ENCODE measurements at regions not wholly inside any gene's neighbourhood (a gene's known extent, or its start where the extent isn't known, plus 50 kb on each side); places are given as distances from the start of the nearest gene placed in this dataset.

GRCh38 chr11:57940044-57940756, 83.5 kb upstream of the OR9Q1 start:
- dilution Hi-C loops (cut with MboI; ENCODE audit: extremely low pct_ligation_motif_present, low sequenced_read_pairs), result no loop called here
- Histone ChIP-seq H3K79me2 (ENCODE audit: control insufficient read depth, insufficient read depth, low read length) (no peaks in the 10 kb centered on the region), H3K36me3 (ENCODE audit: control insufficient read depth in 2 of 2, extremely low read depth in 1 of 2, insufficient read depth in 2 of 2, low read length in 2 of 2) (no peaks in the 10 kb centered on the region), H3K4me1 (ENCODE audit: control insufficient read depth, extremely low read depth, insufficient read depth, low read length) (no peaks in the 10 kb centered on the region), H3K4me3 (replicated peaks in 1 of 3; ENCODE audit: insufficient read depth in 1 of 3, low read depth in 1 of 3, low read length in 3 of 3) (no peak overlapping the region), H3K9me1 (replicated peaks; ENCODE audit: control insufficient read depth, extremely low read depth, insufficient read depth, low read length) (no peaks in the 10 kb centered on the region), H4K20me1 (replicated peaks; ENCODE audit: control insufficient read depth, extremely low read depth, insufficient read depth, low read length) (no peaks in the 10 kb centered on the region), H2AFZ (ENCODE audit: low read depth, low read length) (no peak overlapping the region), H3K27ac (ENCODE audit: insufficient read depth, low read depth, low read length) (no peak overlapping the region), H3K27me3 (ENCODE audit: control insufficient read depth in 2 of 2, insufficient read depth in 2 of 2, low read length in 2 of 2) (peaks cover 0 to 5% of the 10 kb centered on the region in 2 experiments), H3K9me3 (replicated peaks; ENCODE audit: control insufficient read depth, insufficient read depth, low read length) (no peaks in the 10 kb centered on the region), H3K9ac (replicated peaks; ENCODE audit: extremely low read depth, insufficient read depth, low read length) (no peak overlapping the region), H3K4me2 (ENCODE audit: insufficient read depth, low read length) (no peak overlapping the region)
- DNase-seq (ENCODE audit: low read depth, low spot score) (no peak), FAIRE-seq (no peak)
- ChIA-PET POLR2A (no interaction called here), CTCF (no interaction called here)
- intact Hi-C loops (cut with micrococcal nuclease), result no loop called here
- no TSS peak for BruUV-seq (replicated peaks)
- TF ChIP-seq EZH2 (IDR thresholded peaks at IDR 0.05; ENCODE audit: borderline replicate concordance, low read depth, low read length, severe bottlenecking) (no peak), POLR2A (IDR thresholded peaks at IDR 0.05; ENCODE audit: low read depth, low read length) (no peak), JUN (IDR thresholded peaks at IDR 0.05; ENCODE audit: borderline replicate concordance, insufficient read depth, insufficient read length, low read depth) (no peak)

- DNase-seq (ENCODE audit: low read depth, low spot score) (no peak), FAIRE-seq (no peak)
- ChIA-PET POLR2A (no interaction called here), CTCF (no interaction called here)
- H3K27ac ChIP-seq (ENCODE audit: insufficient read depth, low read depth, low read length), result no peak overlapping the region
- peaks cover 0 to 5% of the 10 kb centered on the region in 2 experiments for H3K27me3 ChIP-seq (ENCODE audit: control insufficient read depth in 2 of 2, insufficient read depth in 2 of 2, low read length in 2 of 2)
- H3K79me2 ChIP-seq (ENCODE audit: control insufficient read depth, insufficient read depth, low read length), result no peaks in the 10 kb centered on the region
- H4K20me1 ChIP-seq (replicated peaks; ENCODE audit: control insufficient read depth, extremely low read depth, insufficient read depth, low read length), result no peaks in the 10 kb centered on the region
- H3K9me3 ChIP-seq (replicated peaks; ENCODE audit: control insufficient read depth, insufficient read depth, low read length), result no peaks in the 10 kb centered on the region
- no TSS peak for BruUV-seq (replicated peaks)
- no peak overlapping the region for H3K4me2 ChIP-seq (ENCODE audit: insufficient read depth, low read length)
- H2AFZ ChIP-seq (ENCODE audit: low read depth, low read length), result no peak overlapping the region
- no peaks in the 10 kb centered on the region for H3K4me1 ChIP-seq (ENCODE audit: control insufficient read depth, extremely low read depth, insufficient read depth, low read length)
- intact Hi-C loops (cut with micrococcal nuclease), result no loop called here
- H3K9ac ChIP-seq (replicated peaks; ENCODE audit: extremely low read depth, insufficient read depth, low read length), result no peak overlapping the region
- no peaks in the 10 kb centered on the region for H3K36me3 ChIP-seq (ENCODE audit: control insufficient read depth in 2 of 2, extremely low read depth in 1 of 2, insufficient read depth in 2 of 2, low read length in 2 of 2)
- TF ChIP-seq GATA2 (IDR thresholded peaks at IDR 0.05; ENCODE audit: insufficient read depth, insufficient read length, low read depth, low read length) (no peak), CTCF (IDR thresholded peaks at IDR 0.05; ENCODE audit: extremely low read depth in 1 of 2, insufficient read depth in 1 of 2, low read depth in 1 of 2, low read length in 2 of 2) (no peak), JUN (IDR thresholded peaks at IDR 0.05; ENCODE audit: borderline replicate concordance, insufficient read depth, insufficient read length, low read depth) (no peak), MYC (IDR thresholded peaks at IDR 0.05; ENCODE audit: low read depth, low read length) (no peak), POLR2A (IDR thresholded peaks at IDR 0.05; ENCODE audit: low read depth, low read length) (no peak), EZH2 (IDR thresholded peaks at IDR 0.05; ENCODE audit: borderline replicate concordance, low read depth, low read length, severe bottlenecking) (no peak), POLR2AphosphoS5 (IDR thresholded peaks at IDR 0.05; ENCODE audit: insufficient read depth, low read depth, low read length) (no peak), MAX (IDR thresholded peaks at IDR 0.05; ENCODE audit: insufficient read depth, insufficient read length) (no peak)
- H3K4me3 ChIP-seq (replicated peaks in 1 of 3; ENCODE audit: insufficient read depth in 1 of 3, low read depth in 1 of 3, low read length in 3 of 3), result no peak overlapping the region
- dilution Hi-C loops (cut with MboI; ENCODE audit: extremely low pct_ligation_motif_present, low sequenced_read_pairs), result no loop called here
- no peaks in the 10 kb centered on the region for H3K9me1 ChIP-seq (replicated peaks; ENCODE audit: control insufficient read depth, extremely low read depth, insufficient read depth, low read length)
Observed at GRCh38 chr11:57941875-57942274, 81.8 kb upstream of the OR9Q1 start.
